KMS-11 (cell line): ENCODE measurements at regions not wholly inside any gene's neighbourhood (a gene's known extent, or its start where the extent isn't known, plus 50 kb on each side); places are given as distances from the start of the nearest gene placed in this dataset.

Experiments
- H2AFZ ChIP-seq: fragments of 200-600 bp; sonication (generic); 2 replicates; pipeline ENCODE4 v1.6.1; 2016; ENCODE audit warnings: antibody characterized with exemption, mixed run types, low read depth
- H3K27ac ChIP-seq: fragments of 200-600 bp; sonication (generic); 2 replicates; pipeline ENCODE4 v1.6.1; 2016; ENCODE audit warnings: mild to moderate bottlenecking, mixed run types
- H3K27me3 ChIP-seq: fragments of 200-600 bp; sonication (generic); 2 replicates; pipeline ENCODE4 v1.6.1; 2017; ENCODE audit warnings: mild to moderate bottlenecking, low read depth, mixed run types, moderate library complexity; ENCODE audit not compliant: insufficient read depth
- H3K36me3 ChIP-seq: fragments of 200-600 bp; sonication (generic); 2 replicates; pipeline ENCODE4 v1.6.1; 2017; ENCODE audit warnings: mild to moderate bottlenecking, mixed run types; ENCODE audit not compliant: insufficient read depth
- H3K4me1 ChIP-seq: fragments of 200-600 bp; sonication (generic); 2 replicates; pipeline ENCODE4 v1.6.1; 2016; ENCODE audit warnings: mild to moderate bottlenecking, low read depth, mixed run types; ENCODE audit not compliant: poor library complexity, severe bottlenecking
- H3K4me2 ChIP-seq: fragments of 200-600 bp; sonication (generic); 2 replicates; pipeline ENCODE4 v1.7.0; 2016; ENCODE audit warnings: mild to moderate bottlenecking, mixed run types
- H3K4me3 ChIP-seq: fragments of 200-600 bp; sonication (generic); IDR thresholded peaks from 2 replicates; pipeline ENCODE4 v1.6.1; 2017; ENCODE audit warnings: low read depth, low read length, mixed read lengths; ENCODE audit not compliant: insufficient read depth
- H3K79me2 ChIP-seq: fragments of 200-600 bp; sonication (generic); 2 replicates; pipeline ENCODE4 v1.6.1; 2016; ENCODE audit warnings: low read depth, mixed run types; ENCODE audit not compliant: insufficient read depth
- H3K9ac ChIP-seq: fragments of 200-600 bp; sonication (generic); 2 replicates; pipeline ENCODE4 v1.6.1; 2016; ENCODE audit warnings: mild to moderate bottlenecking, mixed run types
- H4K20me1 ChIP-seq: fragments of 200-600 bp; sonication (generic); 2 replicates; pipeline ENCODE4 v1.6.1; 2016; ENCODE audit warnings: mild to moderate bottlenecking, mixed run types; ENCODE audit not compliant: insufficient read depth
- CTCF ChIP-seq: fragments of 200-600 bp; sonication (generic); conservative IDR thresholded peaks from 2 replicates; pipeline ENCODE4 v1.6.1; 2017; ENCODE audit warnings: low read depth, mild to moderate bottlenecking, antibody characterized with exemption, low read length, moderate library complexity, mixed read lengths

GRCh38 chr11:97296301-97296700 lies 906.5 kb downstream of the JRKL start:
- no peaks in the 10 kb centered on the region for H3K27me3 ChIP-seq
- no peak overlapping the region for H3K9ac ChIP-seq
- H3K79me2 ChIP-seq = no peaks in the 10 kb centered on the region
- no peaks in the 10 kb centered on the region for H3K4me1 ChIP-seq
- H3K4me3 ChIP-seq = no peak overlapping the region
- TF ChIP-seq CTCF = no peak
- no peaks in the 10 kb centered on the region for H3K36me3 ChIP-seq
- H4K20me1 ChIP-seq = no peaks in the 10 kb centered on the region
- no peak overlapping the region for H3K27ac ChIP-seq
- H3K4me2 ChIP-seq = no peak overlapping the region
- no peak overlapping the region for H2AFZ ChIP-seq

GRCh38 chr11:97309291-97309690 lies 919.5 kb downstream of the JRKL start:
- no peak overlapping the region for H2AFZ ChIP-seq
- TF ChIP-seq CTCF = no peak
- no peak overlapping the region for H3K9ac ChIP-seq
- H4K20me1 ChIP-seq = no peaks in the 10 kb centered on the region
- no peaks in the 10 kb centered on the region for H3K27me3 ChIP-seq
- no peak overlapping the region for H3K4me3 ChIP-seq
- H3K4me1 ChIP-seq = no peaks in the 10 kb centered on the region
- H3K27ac ChIP-seq = no peak overlapping the region
- no peaks in the 10 kb centered on the region for H3K79me2 ChIP-seq
- no peaks in the 10 kb centered on the region for H3K36me3 ChIP-seq
- no peak overlapping the region for H3K4me2 ChIP-seq

- no peak for TF ChIP-seq CTCF
- H3K4me1 ChIP-seq = no peaks in the 10 kb centered on the region
These were observed 935.9 kb downstream of the JRKL start for GRCh38 chr11:97325693-97326092.

GRCh38 chr11:97332271-97332670 lies 942.5 kb downstream of the JRKL start:
- Histone ChIP-seq H3K27ac (no peak overlapping the region), H3K9ac (no peak overlapping the region), H3K4me1 (no peaks in the 10 kb centered on the region), H3K27me3 (no peaks in the 10 kb centered on the region), H3K4me2 (no peak overlapping the region), H4K20me1 (no peaks in the 10 kb centered on the region), H3K36me3 (no peaks in the 10 kb centered on the region), H3K79me2 (no peaks in the 10 kb centered on the region), H2AFZ (no peak overlapping the region), H3K4me3 (no peak overlapping the region)
- no peak for TF ChIP-seq CTCF

More at GRCh38 chr11:97325693-97326092, 935.9 kb downstream of the JRKL start:
- H3K36me3 ChIP-seq = no peaks in the 10 kb centered on the region
- no peak overlapping the region for H3K27ac ChIP-seq
- no peaks in the 10 kb centered on the region for H3K27me3 ChIP-seq
- H3K9ac ChIP-seq = no peak overlapping the region
- H3K4me3 ChIP-seq = no peak overlapping the region
- no peak overlapping the region for H2AFZ ChIP-seq
- no peak overlapping the region for H3K4me2 ChIP-seq
- H4K20me1 ChIP-seq = no peaks in the 10 kb centered on the region
- no peaks in the 10 kb centered on the region for H3K79me2 ChIP-seq

GRCh38 chr11:97336064-97336463 lies 946.3 kb downstream of the JRKL start:
- Histone ChIP-seq H3K79me2 (no peaks in the 10 kb centered on the region), H3K4me3 (no peak overlapping the region), H3K36me3 (no peaks in the 10 kb centered on the region), H3K9ac (no peak overlapping the region), H2AFZ (no peak overlapping the region), H3K4me2 (no peak overlapping the region), H3K4me1 (no peaks in the 10 kb centered on the region), H3K27ac (no peak overlapping the region), H4K20me1 (no peaks in the 10 kb centered on the region), H3K27me3 (no peaks in the 10 kb centered on the region)
- TF ChIP-seq CTCF = no peak
